H1 (cell line): ENCODE measurements at regions not wholly inside any gene's neighbourhood (a gene's known extent, or its start where the extent isn't known, plus 50 kb on each side); places are given as distances from the start of the nearest gene placed in this dataset.

Experiments
- CTCF ChIA-PET: fragments of 300-600 bp; sonication (Branson Sonifier 250); formaldehyde crosslinking; loops from one replicate; lab custom pipeline; 2021; ENCODE audit not compliant: partially characterized antibody; lab: Charles Lee
- POLR2A ChIA-PET: fragments of 300-600 bp; sonication (Branson Sonifier 250); formaldehyde crosslinking; loops from one replicate; lab custom pipeline; 2021; ENCODE audit warnings: inconsistent platforms; ENCODE audit not compliant: partially characterized antibody; lab: Charles Lee
- DNase-seq, 2 experiments: peaks; one replicate each; pipeline versions ENCODE4 v3.0.0 to v3.0.0-alpha.2; 2010 to 2022; ENCODE audit warnings: low spot score in 2 of 2, low read depth in 1 of 2, mixed read lengths in 1 of 2
- FAIRE-seq: peaks from 2 replicates; lab custom pipeline; 2011; peaks lifted over from hg19 to GRCh38; lab: Jason Lieb, UNC
- H2AFZ ChIP-seq: 2 replicates; pipeline ENCODE4 v1.8.1; 2012; ENCODE audit warnings: low read length, inconsistent platforms
- H2AK5ac ChIP-seq: 2 replicates; pipeline ENCODE4 v1.6.1; 2013; ENCODE audit warnings: low read depth, low read length
- H2BK120ac ChIP-seq: replicated peaks from 2 replicates; pipeline ENCODE3; 2013; ENCODE audit warnings: low read depth, low read length, inconsistent platforms
- H2BK12ac ChIP-seq: 2 replicates; pipeline ENCODE4 v1.6.1; 2013; ENCODE audit warnings: low read depth, low read length
- H2BK15ac ChIP-seq: 2 replicates; pipeline ENCODE4 v1.6.1; 2013; ENCODE audit warnings: low read length
- H2BK20ac ChIP-seq: 2 replicates; pipeline ENCODE4 v1.6.1; 2013; ENCODE audit warnings: low read length
- H2BK5ac ChIP-seq: 2 replicates; pipeline ENCODE4 v1.6.1; 2013; ENCODE audit warnings: low read depth, low read length
- H3K14ac ChIP-seq: 2 replicates; pipeline ENCODE4 v1.6.1; 2013; ENCODE audit warnings: inconsistent platforms; ENCODE audit not compliant: insufficient read length
- H3K18ac ChIP-seq: 2 replicates; pipeline ENCODE4 v1.6.1; 2013; ENCODE audit warnings: low read length; ENCODE audit errors: extremely low read depth
- H3K23ac ChIP-seq: 2 replicates; pipeline ENCODE4 v1.6.1; 2013; ENCODE audit warnings: inconsistent platforms; ENCODE audit not compliant: insufficient read length
- H3K23me2 ChIP-seq: 2 replicates; pipeline ENCODE4 v1.6.1; 2013; ENCODE audit warnings: low read depth, low read length
- H3K27ac ChIP-seq: 2 replicates; pipeline ENCODE4 v1.6.1; 2011; ENCODE audit warnings: low read depth, low read length, inconsistent platforms
- H3K27me3 ChIP-seq, 4 experiments: replicated peaks in 1 of 4; 1 replicate in 1 of 4; 2 replicates in 3 of 4; pipeline versions ENCODE4 v1.6.1 to v1.8.1; 2011 to 2013; ENCODE audit warnings: low read length in 3 of 4, mild to moderate bottlenecking in 3 of 4, inconsistent platforms in 2 of 4, mixed read lengths in 2 of 4, moderate library complexity in 1 of 4; ENCODE audit not compliant: control insufficient read depth in 3 of 4, insufficient read depth in 3 of 4; ENCODE audit errors: extremely low read depth in 1 of 4
- H3K36me3 ChIP-seq, 4 experiments: 2 replicates each; pipeline versions ENCODE4 v1.6.1 to v1.8.1; 2011 to 2013; ENCODE audit warnings: mild to moderate bottlenecking in 4 of 4, low read length in 3 of 4, moderate library complexity in 2 of 4, control low read depth in 1 of 4, inconsistent platforms in 1 of 4; ENCODE audit not compliant: insufficient read depth in 4 of 4, control insufficient read depth in 2 of 4
- H3K4ac ChIP-seq: replicated peaks from 2 replicates; pipeline ENCODE3; 2013; ENCODE audit warnings: low read length, low read depth, mixed read lengths, inconsistent platforms; ENCODE audit not compliant: insufficient read length
- H3K4me1 ChIP-seq, 4 experiments: replicated peaks in 1 of 4; 1 replicate in 1 of 4; 2 replicates in 3 of 4; pipeline versions ENCODE4 v1.6.1 to v1.8.1; 2011 to 2013; ENCODE audit warnings: low read length in 3 of 4, inconsistent platforms in 2 of 4, mixed read lengths in 1 of 4; ENCODE audit not compliant: insufficient read depth in 4 of 4, control insufficient read depth in 3 of 4
- H3K4me2 ChIP-seq, 2 experiments: 2 replicates each; pipeline versions ENCODE4 v1.6.1 to v1.8.1; 2011 to 2013; ENCODE audit warnings: low read depth in 2 of 2, low read length in 2 of 2, control low read depth in 1 of 2, inconsistent platforms in 1 of 2, mild to moderate bottlenecking in 1 of 2; ENCODE audit not compliant: insufficient read depth in 1 of 2
- H3K4me3 ChIP-seq, 4 experiments: fragments of 200-600, 300-600 bp in 1 of 4; sonication (generic), shearing (Covaris generic), sonication (Bioruptor Twin) in 1 of 4; 2 replicates each; pipeline versions ENCODE4 v1.5.1 to v1.8.1; 2011 to 2016; ENCODE audit warnings: low read length in 4 of 4, low read depth in 3 of 4, control low read depth in 2 of 4, inconsistent platforms in 2 of 4, mild to moderate bottlenecking in 2 of 4, mixed read lengths in 1 of 4, moderate library complexity in 1 of 4; ENCODE audit not compliant: insufficient read depth in 2 of 4; ENCODE audit errors: extremely low read depth in 1 of 4
- H3K56ac ChIP-seq: replicated peaks from 2 replicates; pipeline ENCODE3; 2013; ENCODE audit warnings: low read depth, mild to moderate bottlenecking, mixed read lengths, low read length, inconsistent platforms; ENCODE audit not compliant: insufficient read length
- H3K79me1 ChIP-seq: 2 replicates; pipeline ENCODE4 v1.6.1; 2013; ENCODE audit warnings: low read depth, low read length, control low read depth
- H3K79me2 ChIP-seq, 2 experiments: 2 replicates each; pipeline versions ENCODE4 v1.6.1 to v1.8.1; 2012 to 2013; ENCODE audit warnings: low read length in 2 of 2, mild to moderate bottlenecking in 2 of 2, inconsistent platforms in 1 of 2; ENCODE audit not compliant: insufficient read depth in 2 of 2, control insufficient read depth in 1 of 2
- H3K9ac ChIP-seq, 4 experiments: replicated peaks in 1 of 4; 1 replicate in 1 of 4; 2 replicates in 3 of 4; pipeline versions ENCODE4 v1.6.1 to v1.8.1; 2011 to 2013; ENCODE audit warnings: low read depth in 3 of 4, low read length in 3 of 4, control low read depth in 2 of 4, mild to moderate bottlenecking in 2 of 4, moderate library complexity in 2 of 4, inconsistent platforms in 1 of 4; ENCODE audit errors: extremely low read depth in 1 of 4
- H3K9me3 ChIP-seq, 2 experiments: 2 replicates each; pipeline versions ENCODE4 v1.6.1 to v1.8.1; 2012 to 2013; ENCODE audit warnings: mild to moderate bottlenecking in 2 of 2, moderate library complexity in 2 of 2, control low read depth in 1 of 2, inconsistent platforms in 1 of 2, low read depth in 1 of 2, low read length in 1 of 2, mixed read lengths in 1 of 2; ENCODE audit not compliant: insufficient read depth in 2 of 2
- H4K20me1 ChIP-seq, 2 experiments: replicated peaks in 1 of 2; 2 replicates each; pipeline versions ENCODE3 to v1.8.1; 2011 to 2013; ENCODE audit warnings: inconsistent platforms in 2 of 2, low read length in 2 of 2, mild to moderate bottlenecking in 1 of 2; ENCODE audit not compliant: insufficient read depth in 2 of 2, control insufficient read depth in 1 of 2
- H4K5ac ChIP-seq: 2 replicates; pipeline ENCODE4 v1.6.1; 2013; ENCODE audit warnings: low read length, low read depth, mixed read lengths, inconsistent platforms; ENCODE audit not compliant: insufficient read length
- H4K8ac ChIP-seq: 2 replicates; pipeline ENCODE4 v1.8.0; 2013; ENCODE audit warnings: mild to moderate bottlenecking, moderate library complexity, low read length, inconsistent platforms; ENCODE audit not compliant: insufficient read depth; ENCODE audit errors: extremely low read depth
- H4K91ac ChIP-seq: replicated peaks from 2 replicates; pipeline ENCODE3; 2013; ENCODE audit warnings: low read length, mixed read lengths, inconsistent platforms; ENCODE audit not compliant: insufficient read length
- BRCA1 ChIP-seq: IDR thresholded peaks from 2 replicates; pipeline ENCODE4 v1.6.1; 2012; ENCODE audit warnings: low read depth, low read length, improper control_type of control experiment
- GTF2F1 ChIP-seq: IDR thresholded peaks from 2 replicates; pipeline ENCODE4 v1.6.1; 2012; ENCODE audit warnings: low read depth, low read length, improper control_type of control experiment, borderline replicate concordance
- POU5F1 ChIP-seq: IDR thresholded peaks from 2 replicates; pipeline ENCODE4 v1.6.1; 2011; ENCODE audit warnings: low read depth, mild to moderate bottlenecking, low read length, moderate library complexity
- SAP30 ChIP-seq: fragments of 300-600 bp; sonication (generic); IDR thresholded peaks from 2 replicates; pipeline ENCODE4 v1.7.1; 2012; ENCODE audit warnings: low read length, moderate library complexity, mild to moderate bottlenecking, inconsistent platforms; ENCODE audit not compliant: insufficient read depth, insufficient replicate concordance
- SP2 ChIP-seq: IDR thresholded peaks from 2 replicates; pipeline ENCODE4 v1.6.1; 2012; ENCODE audit warnings: mild to moderate bottlenecking, low read length, inconsistent platforms
- SP4 ChIP-seq: IDR thresholded peaks from 2 replicates; pipeline ENCODE4 v1.6.1; 2012; ENCODE audit warnings: low read length, inconsistent platforms
- WGBS, 2 experiments: shearing (Covaris generic) in 1 of 2; methylation state at CpG; one replicate each; pipeline versions ENCODE4 v1.1.6 to v1.1.7; 2013 to 2015; ENCODE audit warnings: low lambda C conversion rate in 2 of 2, mixed read lengths in 2 of 2, inconsistent platforms in 1 of 2, low coverage in 1 of 2, missing lambda C conversion rate in 1 of 2; ENCODE audit not compliant: insufficient replicate concordance in 2 of 2, insufficient coverage in 1 of 2, insufficient read length in 1 of 2; ENCODE audit errors: extremely low coverage in 1 of 2, missing lambda C conversion rate in 1 of 2; 5-methylcytosine and 5-hydroxymethylcytosine counted together

- Histone ChIP-seq H2AFZ (no peak overlapping the region), H4K20me1 (no peaks in the 10 kb centered on the region), H3K56ac (no peak overlapping the region), H2AK5ac (no peak overlapping the region), H4K91ac (no peak overlapping the region), H2BK120ac (no peak overlapping the region), H3K79me2 (no peaks in the 10 kb centered on the region), H2BK5ac (no peak overlapping the region), H3K27me3 (peaks cover 0 to 9% (median 3%) of the 10 kb centered on the region in 4 experiments; a peak in 3 of 7 replicates), H3K9me3 (no peaks in the 10 kb centered on the region), H2BK15ac (no peak overlapping the region), H4K5ac (no peak overlapping the region), H3K9ac (no peak overlapping the region), H2BK20ac (no peak overlapping the region), H3K4me1 (peaks cover 0 to 5% (median 0%) of the 10 kb centered on the region in 4 experiments; a peak in 1 of 7 replicates), H3K4ac (no peak overlapping the region), H3K36me3 (no peaks in the 10 kb centered on the region), H3K18ac (no peak overlapping the region), H3K79me1 (no peaks in the 10 kb centered on the region), H3K4me3 (no peak overlapping the region), H2BK12ac (no peak overlapping the region), H3K23me2 (peaks cover 2% of the 10 kb centered on the region; the same call in 1 of the 2 replicates), H4K8ac (no peak overlapping the region), H3K27ac (no peak overlapping the region), H3K4me2 (no peak overlapping the region; a peak in 1 of 4 replicates), H3K23ac (no peak overlapping the region), H3K14ac (no peak overlapping the region)
- DNase-seq, result no peak
- CTCF ChIA-PET, result interaction anchor here (0.7 to 4.1 kb wide), 8 partner anchors 11 to 334 kb away, joined by 3 to 40 read pairs (median 4); no protein-coding TSS in a partner anchor
- POLR2A ChIA-PET, result no interaction called here
- 71% methylated on average over 9 of the region's 9 CpGs; no CpG with 5 or more reads in 1 of the 2 experiments for WGBS, 2 experiments
- TF ChIP-seq BRCA1 (no peak), SP4 (no peak), POU5F1 (no peak), SP2 (no peak), SAP30 (no peak), GTF2F1 (no peak)
- no peak for FAIRE-seq
Observed at GRCh38 chrX:151081016-151081415, 95.4 kb upstream of the GPR50 start.
